Colonic mucosa (tissue), 4 donors: ENCODE measurements at regions not wholly inside any gene's neighbourhood (a gene's known extent, or its start where the extent isn't known, plus 50 kb on each side); places are given as distances from the start of the nearest gene placed in this dataset.

Experiments used
- DNase-seq: peaks from one replicate; pipeline ENCODE4 v3.0.0-alpha.2; 2020
- H3K27ac ChIP-seq: fragments of 200-600 bp; one replicate; pipeline ENCODE4 v1.8.0; 2021
- H3K27me3 ChIP-seq: fragments of 200-600 bp; one replicate; pipeline ENCODE4 v1.8.0; 2021
- H3K36me3 ChIP-seq: fragments of 200-600 bp; one replicate; pipeline ENCODE4 v1.8.0; 2021
- H3K4me1 ChIP-seq: fragments of 200-600 bp; one replicate; pipeline ENCODE4 v1.8.0; 2021; ENCODE audit warnings: mild to moderate bottlenecking
- H3K4me3 ChIP-seq: fragments of 200-600 bp; one replicate; pipeline ENCODE4 v1.8.0; 2021
- H3K9ac ChIP-seq, 2 donors: one replicate each; pipeline ENCODE4 v1.7.0; 2013; ENCODE audit warnings: control low read depth in 2 of 2, low read depth in 2 of 2, low read length in 2 of 2
- H3K9me3 ChIP-seq: fragments of 200-600 bp; one replicate; pipeline ENCODE4 v1.8.0; 2021
- intact Hi-C: fragments of 100-400 bp; cut with DNase I; formaldehyde crosslinking; loops from one replicate; pipeline ENCODE4 v1.14.1; 2022
- TF ChIP-seq, protein P1 (sequence below): fragments of 200-600 bp; IDR thresholded peaks from one replicate; pipeline ENCODE4 v1.8.0; 2022; ENCODE audit warnings: antibody characterized with exemption, mild to moderate bottlenecking
- donor health status: healthy.
- donor health status: DM: no; HTN: no; CAD: no.
- donor health status: DM: no; HTN: no; CAD: no.

DNA sequence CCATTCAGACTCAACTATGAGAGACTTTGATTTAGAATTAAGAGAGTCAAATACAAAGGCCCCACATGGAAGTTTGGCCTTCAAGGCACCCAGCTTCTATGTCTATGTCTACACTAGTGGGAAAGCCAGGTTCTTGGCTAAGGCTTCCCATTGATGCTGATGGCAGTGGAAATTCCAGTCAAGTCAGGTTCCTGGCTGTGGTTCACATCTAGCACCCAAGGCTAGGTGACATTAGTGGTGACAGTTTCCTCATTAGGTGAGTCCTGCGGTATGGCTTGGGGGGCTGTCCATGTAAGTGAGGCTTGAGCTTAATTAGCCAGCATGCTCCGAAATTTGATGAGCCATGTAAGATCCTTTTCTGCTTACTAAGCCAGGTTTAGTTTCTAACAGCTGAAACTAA, 460.9 kb downstream of the RMST start:
- intact Hi-C loops = no loop called here
- H3K27me3 ChIP-seq = no peaks in the 10 kb centered on the region

DNA sequence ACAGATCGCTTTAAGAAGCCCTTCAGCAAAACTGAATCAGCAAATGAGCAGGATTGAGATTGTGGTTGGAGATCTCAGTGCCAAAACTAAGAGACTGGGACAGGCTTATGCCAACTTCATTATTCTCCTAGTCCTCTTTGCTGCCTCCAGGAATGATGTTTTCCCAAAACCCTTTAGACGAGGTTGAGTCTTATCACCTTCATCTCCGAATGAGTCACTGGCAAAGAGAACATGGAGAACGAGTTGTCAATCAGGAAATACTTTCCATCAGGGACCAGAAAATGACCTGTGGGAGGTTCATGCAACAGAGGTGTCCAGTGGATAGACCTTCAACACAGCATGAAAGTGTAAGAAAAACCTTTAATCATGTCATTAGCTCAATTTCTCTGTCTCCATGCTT, 461.5 kb downstream of the RMST start:
- Histone ChIP-seq H3K27ac (no peak overlapping the region), H3K27me3 (no peaks in the 10 kb centered on the region), H3K9me3 (no peaks in the 10 kb centered on the region), H3K9ac (no peak overlapping the region), H3K4me1 (no peaks in the 10 kb centered on the region), H3K4me3 (no peak overlapping the region), H3K36me3 (no peaks in the 10 kb centered on the region)
- TF ChIP-seq, protein P1, sequence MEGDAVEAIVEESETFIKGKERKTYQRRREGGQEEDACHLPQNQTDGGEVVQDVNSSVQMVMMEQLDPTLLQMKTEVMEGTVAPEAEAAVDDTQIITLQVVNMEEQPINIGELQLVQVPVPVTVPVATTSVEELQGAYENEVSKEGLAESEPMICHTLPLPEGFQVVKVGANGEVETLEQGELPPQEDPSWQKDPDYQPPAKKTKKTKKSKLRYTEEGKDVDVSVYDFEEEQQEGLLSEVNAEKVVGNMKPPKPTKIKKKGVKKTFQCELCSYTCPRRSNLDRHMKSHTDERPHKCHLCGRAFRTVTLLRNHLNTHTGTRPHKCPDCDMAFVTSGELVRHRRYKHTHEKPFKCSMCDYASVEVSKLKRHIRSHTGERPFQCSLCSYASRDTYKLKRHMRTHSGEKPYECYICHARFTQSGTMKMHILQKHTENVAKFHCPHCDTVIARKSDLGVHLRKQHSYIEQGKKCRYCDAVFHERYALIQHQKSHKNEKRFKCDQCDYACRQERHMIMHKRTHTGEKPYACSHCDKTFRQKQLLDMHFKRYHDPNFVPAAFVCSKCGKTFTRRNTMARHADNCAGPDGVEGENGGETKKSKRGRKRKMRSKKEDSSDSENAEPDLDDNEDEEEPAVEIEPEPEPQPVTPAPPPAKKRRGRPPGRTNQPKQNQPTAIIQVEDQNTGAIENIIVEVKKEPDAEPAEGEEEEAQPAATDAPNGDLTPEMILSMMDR = no peak
- DNase-seq = no peak
- intact Hi-C loops = no loop called here

More for the DNA sequence above, 460.9 kb downstream of the RMST start:
- Histone ChIP-seq H3K4me3 (no peak overlapping the region), H3K9me3 (no peaks in the 10 kb centered on the region), H3K9ac (no peak overlapping the region), H3K27ac (no peak overlapping the region), H3K36me3 (no peaks in the 10 kb centered on the region), H3K4me1 (no peaks in the 10 kb centered on the region)
- DNase-seq = no peak
- TF ChIP-seq, protein P1 = no peak

DNA sequence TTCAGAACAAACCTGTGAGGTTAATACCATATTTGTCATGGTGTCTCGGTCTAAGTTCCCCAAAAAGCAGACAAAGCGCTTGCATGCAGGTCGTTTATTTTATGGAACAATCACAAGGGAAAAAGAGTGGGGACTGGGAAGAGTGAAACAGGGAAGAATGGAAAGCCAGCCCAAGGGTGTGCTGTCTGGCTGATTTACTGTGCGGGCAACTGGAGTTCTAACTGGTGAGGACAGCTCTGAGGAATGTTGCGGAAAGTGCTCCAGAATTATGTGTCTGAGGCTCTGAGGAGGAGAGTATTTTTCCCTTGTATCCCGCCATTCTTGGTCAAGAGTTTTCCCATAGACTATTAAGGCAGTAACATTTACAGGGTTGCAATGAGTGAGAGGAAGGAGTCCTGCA, 465.4 kb downstream of the RMST start:
- TF ChIP-seq, protein P1 = no peak
- H3K4me3 ChIP-seq = no peak overlapping the region
- H3K36me3 ChIP-seq = no peaks in the 10 kb centered on the region
- no peak for DNase-seq
- no peaks in the 10 kb centered on the region for H3K4me1 ChIP-seq
- intact Hi-C loops = no loop called here
- no peak overlapping the region for H3K9ac ChIP-seq
- H3K9me3 ChIP-seq = no peaks in the 10 kb centered on the region
- H3K27ac ChIP-seq = no peak overlapping the region
- no peaks in the 10 kb centered on the region for H3K27me3 ChIP-seq

DNA sequence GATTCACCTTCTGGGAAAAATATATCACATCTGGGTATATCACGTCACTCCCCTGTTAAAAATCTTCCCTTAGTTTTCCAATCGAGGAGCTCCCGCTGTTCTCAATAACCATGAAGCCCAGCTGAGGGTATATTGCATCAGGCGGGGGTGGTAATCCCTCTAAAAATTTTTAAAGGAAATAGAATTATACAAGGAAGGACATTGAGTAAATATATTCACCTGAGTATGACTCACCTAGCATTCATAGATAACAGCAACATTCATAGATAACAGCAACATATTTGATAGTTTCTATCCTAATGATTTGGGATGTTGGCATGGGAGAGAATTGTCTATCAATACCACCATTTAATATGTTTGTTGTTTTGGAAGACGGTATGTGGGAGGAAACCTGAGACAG, 473.6 kb downstream of the RMST start:
- H3K36me3 ChIP-seq = no peaks in the 10 kb centered on the region
- DNase-seq = no peak
- H3K27ac ChIP-seq = no peak overlapping the region
- H3K27me3 ChIP-seq = no peaks in the 10 kb centered on the region
- H3K9ac ChIP-seq = no peak overlapping the region
- TF ChIP-seq, protein P1 = no peak
- no peaks in the 10 kb centered on the region for H3K9me3 ChIP-seq
- intact Hi-C loops = no loop called here
- H3K4me1 ChIP-seq = no peaks in the 10 kb centered on the region
- no peak overlapping the region for H3K4me3 ChIP-seq

DNA sequence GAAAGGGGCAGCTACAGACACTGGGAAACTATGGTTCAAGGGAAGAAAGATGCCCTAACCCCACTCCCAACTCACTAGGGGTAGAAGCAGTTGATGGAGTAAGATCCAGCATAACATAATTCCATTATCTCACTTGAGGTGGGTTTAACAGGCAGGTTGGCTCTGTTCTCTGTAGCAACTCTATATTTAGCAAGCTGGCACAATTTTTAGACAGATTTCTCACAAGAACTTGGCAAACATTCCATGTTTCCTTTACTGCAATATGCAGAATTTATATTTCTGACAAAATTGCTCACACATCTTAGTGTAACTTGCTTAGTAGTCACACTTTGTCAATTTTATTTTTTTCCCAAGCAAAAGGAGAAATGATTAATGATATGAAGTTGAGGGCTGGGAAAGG, 475.4 kb downstream of the RMST start:
- no peak for DNase-seq
- no peaks in the 10 kb centered on the region for H3K9me3 ChIP-seq
- no peak overlapping the region for H3K9ac ChIP-seq
- H3K4me3 ChIP-seq = no peak overlapping the region
- no peaks in the 10 kb centered on the region for H3K4me1 ChIP-seq
- intact Hi-C loops = no loop called here
- no peak overlapping the region for H3K27ac ChIP-seq
- no peaks in the 10 kb centered on the region for H3K36me3 ChIP-seq
- TF ChIP-seq, protein P1 = no peak
- H3K27me3 ChIP-seq = no peaks in the 10 kb centered on the region

DNA sequence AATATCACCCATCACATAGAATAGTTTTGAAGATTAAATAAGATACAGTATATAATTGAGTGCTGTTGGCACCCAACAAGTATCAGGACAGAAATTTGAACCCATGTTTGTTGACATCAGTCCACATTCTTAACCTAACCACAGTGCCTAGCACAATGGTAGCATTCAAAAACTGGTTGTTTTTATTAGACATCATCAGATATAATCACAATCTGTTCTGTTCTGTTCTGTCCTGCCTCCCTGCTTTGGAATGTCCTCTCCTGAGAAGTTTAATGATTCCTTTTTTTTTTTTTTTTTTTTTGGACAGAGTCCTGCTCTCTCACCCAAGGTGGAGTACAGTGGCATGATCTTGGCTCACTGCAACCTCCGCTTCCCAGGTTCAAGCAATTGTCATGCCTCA, 476.6 kb downstream of the RMST start:
- TF ChIP-seq, protein P1 = no peak
- Histone ChIP-seq H3K27me3 (no peaks in the 10 kb centered on the region), H3K27ac (no peak overlapping the region), H3K4me1 (no peaks in the 10 kb centered on the region), H3K9ac (no peak overlapping the region), H3K36me3 (no peaks in the 10 kb centered on the region), H3K9me3 (no peaks in the 10 kb centered on the region), H3K4me3 (no peak overlapping the region)
- no peak for DNase-seq
- intact Hi-C loops = no loop called here
